ENCODE measurements at regions not wholly inside any gene's neighbourhood (a gene's known extent, or its start where the extent isn't known, plus 50 kb on each side); places are given as distances from the start of the nearest gene placed in this dataset.
"Not testable (repeated sequence)": the region's sequence is repeated elsewhere in the genome, so short reads cannot be mapped to it uniquely, and the experiment has no call there.

DNA sequence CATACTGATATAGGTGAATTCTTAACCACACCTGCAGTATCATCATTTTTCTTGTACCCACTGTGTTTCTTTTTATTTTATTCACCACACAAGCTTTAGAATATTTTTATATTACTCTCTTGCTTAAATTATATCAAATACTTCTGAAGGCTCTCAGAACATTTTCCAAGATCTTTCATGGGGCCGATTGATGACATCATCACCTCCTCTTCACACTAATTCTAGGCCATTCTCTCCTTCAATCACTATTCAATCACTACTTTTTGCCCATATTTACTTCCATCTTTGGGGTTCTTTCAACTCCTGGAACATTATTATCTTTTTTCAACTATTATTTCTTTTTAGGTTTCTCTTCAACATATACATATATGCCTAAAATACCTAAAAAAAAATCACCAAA, 1438.8 kb upstream of the ALCAM start:
- DNase-seq = no peak

DNA sequence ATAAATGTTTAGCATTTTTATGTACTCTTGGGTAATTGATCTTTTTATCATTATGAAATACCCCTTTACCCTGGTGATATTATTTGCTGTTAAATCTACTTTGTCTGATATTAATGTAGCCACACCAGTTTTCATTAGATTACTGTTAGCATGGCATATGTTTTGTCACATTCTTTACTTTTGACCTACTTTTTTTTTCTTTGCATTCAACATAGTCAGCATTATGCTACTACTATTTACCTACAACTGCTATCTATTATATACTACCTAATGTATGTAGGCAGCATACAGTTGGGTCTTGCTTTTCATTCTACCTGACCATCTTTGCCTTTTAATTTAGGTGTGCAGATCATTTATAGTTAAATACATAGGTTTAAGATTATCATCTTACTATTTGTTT, 1429.6 kb upstream of the ALCAM start:
- no peak for DNase-seq

DNA sequence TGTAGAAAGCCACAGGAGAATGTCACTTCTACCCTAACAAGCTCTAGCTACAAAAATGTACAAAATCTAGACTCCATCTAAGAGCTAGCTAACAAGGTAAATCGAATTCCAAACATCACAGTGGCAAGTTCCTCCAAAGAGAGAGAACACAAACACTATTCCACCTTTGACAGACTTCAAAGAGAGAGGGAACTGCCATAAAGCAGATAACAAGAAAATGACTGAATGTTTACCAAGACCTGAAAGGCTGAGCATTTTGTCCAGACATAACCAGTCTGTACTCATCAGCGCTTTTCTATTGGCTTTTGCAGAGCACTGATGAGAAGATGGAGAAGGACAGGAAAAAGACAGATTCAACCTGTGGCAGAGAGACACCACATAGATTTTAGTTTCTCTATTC, 1419.6 kb upstream of the ALCAM start:
- no peak for DNase-seq

- no peak for DNase-seq
Measured at GRCh38 chr3:103949693-103950092, 1417.0 kb upstream of the ALCAM start.

DNA sequence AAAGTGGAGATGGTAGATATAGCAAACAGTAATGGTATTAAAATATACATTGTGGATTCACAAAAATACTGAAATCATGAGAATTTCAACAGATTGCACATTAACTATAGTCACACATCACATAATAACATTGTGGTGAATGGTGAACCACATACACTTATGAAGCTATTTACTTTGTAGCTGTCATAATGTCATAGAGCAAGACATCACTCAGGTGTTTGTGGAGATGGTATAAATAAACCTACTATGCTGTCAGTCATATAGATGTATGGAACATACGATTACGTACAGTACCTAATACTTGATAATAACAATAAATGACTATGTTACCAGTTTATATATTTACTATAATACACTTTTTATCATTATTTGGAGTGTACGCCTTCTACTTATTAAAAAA, 1416.0 kb upstream of the ALCAM start:
- DNase-seq = no peak

DNA sequence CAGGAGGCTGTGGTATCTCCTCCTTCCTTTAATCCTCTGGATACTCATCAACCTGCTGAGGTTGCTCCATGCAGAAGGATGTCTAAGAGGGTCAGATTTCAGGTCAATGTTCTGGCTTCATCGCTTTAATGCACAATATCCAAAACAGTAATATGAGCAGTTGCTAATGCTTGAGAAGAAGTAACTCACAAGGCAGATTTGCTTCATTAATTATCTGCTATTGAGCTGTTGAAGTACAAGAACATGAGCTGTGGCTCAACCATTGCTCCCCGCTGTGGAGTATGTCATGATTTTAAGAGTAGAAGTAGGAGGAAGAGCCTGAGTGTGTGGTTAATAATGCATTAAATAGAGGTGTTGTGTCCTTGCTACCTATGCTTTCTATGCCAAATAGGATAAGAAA, 1412.9 kb upstream of the ALCAM start:
- DNase-seq = no peak

DNA sequence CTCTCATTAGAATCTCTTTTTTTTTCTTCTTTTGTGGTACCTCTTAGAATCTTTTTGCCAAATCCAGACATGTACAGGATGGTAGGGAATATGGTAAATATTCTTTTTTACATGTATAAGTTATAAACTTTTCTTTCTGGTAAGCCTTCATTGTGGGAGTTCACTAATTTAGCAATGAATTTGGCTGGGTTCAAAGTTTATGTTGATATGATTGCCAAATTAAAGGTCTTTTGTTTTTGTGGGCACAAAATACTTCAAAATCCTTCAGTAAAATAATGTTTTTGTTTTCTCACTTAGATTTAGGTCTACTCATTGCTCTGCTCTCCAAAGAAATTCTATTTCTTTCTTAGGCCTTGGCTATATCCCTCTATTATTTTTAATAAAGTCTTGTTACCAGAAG, 1405.9 kb upstream of the ALCAM start:
- no peak for DNase-seq

DNA sequence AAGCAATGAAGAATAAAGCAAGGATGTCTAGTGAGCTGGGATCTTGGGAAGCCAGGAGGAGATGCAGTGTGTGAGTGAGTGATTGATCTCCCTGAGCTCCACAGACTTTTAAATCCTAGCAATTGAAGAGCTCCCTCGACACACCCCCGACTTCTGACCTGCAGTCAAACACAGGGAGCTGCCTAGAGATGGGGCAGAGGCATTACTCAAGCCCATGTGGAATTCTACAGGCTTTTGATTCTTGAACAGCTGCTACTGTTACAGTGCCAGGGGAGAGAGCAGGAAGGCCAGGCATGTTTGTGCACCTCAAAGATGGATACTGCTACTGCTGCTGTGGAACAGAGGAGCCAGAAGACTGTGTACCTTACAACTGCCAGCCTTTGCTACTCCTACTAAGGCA, 1403.1 kb upstream of the ALCAM start:
- DNase-seq = no peak

DNA sequence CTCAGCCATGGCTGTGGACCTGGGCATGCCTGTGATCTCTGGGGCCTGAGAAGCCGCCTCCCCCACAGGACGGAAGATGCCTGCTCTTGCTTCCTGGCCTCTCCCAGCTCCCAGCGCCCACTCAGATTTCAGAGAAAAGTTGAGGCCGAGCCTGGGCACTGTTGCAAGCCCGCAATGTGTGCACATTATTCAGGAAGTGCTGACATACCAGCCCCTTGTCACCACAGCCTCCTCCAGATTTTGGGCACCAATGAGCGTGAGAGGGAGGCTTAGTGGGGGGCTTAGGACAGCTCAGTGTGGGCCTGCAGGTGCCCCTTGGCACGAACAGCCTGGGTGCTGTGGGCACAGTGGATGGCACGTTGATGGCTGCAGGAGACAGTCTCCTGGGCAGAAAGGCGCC, 1400.9 kb upstream of the ALCAM start:
- DNase-seq = no peak

DNA sequence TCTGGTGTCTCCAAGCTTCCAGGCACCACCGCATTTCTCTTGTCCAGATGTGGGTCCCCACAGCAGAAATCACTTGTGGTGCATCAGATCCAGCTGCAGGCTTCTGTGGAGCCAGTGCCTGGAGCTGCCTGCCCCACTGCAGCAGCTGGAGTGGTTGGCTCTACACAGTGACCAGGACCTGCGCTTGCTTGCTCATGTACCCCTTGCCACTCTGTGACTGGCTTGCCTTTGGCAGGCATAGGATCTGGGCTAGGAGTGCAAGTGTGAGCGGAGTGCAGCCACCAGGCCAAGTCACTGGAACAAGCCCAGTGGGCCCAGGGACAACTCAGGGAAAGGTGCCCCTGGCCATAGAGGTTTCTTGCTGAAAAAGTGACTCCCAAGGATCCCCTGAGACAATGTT, 1400.0 kb upstream of the ALCAM start:
- no peak for DNase-seq

GRCh38 chr3:103968131-103968530, 1398.6 kb upstream of the ALCAM start:
- no peak for DNase-seq

GRCh38 chr3:103968751-103969150, 1398.0 kb upstream of the ALCAM start:
- no peak for DNase-seq

DNA sequence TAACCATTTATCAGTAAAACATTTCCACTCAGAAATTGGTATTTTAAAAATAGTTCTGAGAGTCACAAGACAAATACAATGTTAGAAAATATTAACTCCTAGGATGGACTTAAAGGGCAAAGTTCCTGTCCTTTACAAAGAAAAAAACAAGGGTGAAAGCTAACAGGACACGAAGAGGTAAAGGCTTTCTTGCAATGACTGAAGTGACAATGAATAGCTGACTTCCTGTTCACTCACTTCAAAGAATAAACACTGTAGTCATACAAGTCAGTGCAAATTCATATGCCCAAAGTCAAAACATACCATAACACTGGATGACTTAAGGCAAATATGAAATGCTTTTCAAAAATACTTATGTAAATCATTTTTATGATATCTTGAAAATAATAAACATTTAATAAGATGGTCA, 1389.8 kb upstream of the ALCAM start:
- no peak for DNase-seq

- no peak for DNase-seq
Measured at GRCh38 chr3:103977417-103977816, 1389.3 kb upstream of the ALCAM start.

- no peak for DNase-seq
Measured at GRCh38 chr3:103991461-103992115, 1375.1 kb upstream of the ALCAM start.

GRCh38 chr3:103992469-103992868, 1374.2 kb upstream of the ALCAM start:
- no peak for DNase-seq

GRCh38 chr3:104004956-104005355, 1361.8 kb upstream of the ALCAM start:
- DNase-seq = no peak

GRCh38 chr3:104005815-104006214, 1360.9 kb upstream of the ALCAM start:
- no peak for DNase-seq

- DNase-seq = no peak
Measured at GRCh38 chr3:104018541-104018940, 1348.2 kb upstream of the ALCAM start.

DNA sequence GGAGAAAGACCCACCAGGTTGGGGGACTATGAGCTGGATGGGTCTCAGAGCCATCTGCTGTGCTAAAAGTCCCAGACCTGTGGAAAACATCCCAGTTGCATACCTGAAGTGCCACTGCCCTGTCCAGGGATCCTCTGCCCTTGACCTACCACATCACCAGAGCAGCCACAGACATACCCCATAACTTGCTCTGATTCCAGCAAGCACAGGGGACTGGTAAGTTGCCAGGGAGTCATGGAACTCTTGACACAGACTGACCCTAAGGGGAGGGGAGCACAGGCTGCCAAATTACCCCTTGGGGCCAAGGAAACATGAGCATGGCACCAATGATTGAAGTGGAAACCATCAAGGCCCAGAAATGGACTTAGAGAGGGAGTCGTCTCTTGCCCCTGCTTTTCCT, 1335.1 kb upstream of the ALCAM start:
- DNase-seq = no peak

- DNase-seq = no peak
Measured at GRCh38 chr3:104032283-104032682, 1334.4 kb upstream of the ALCAM start.

GRCh38 chr3:104040896-104041295, 1325.8 kb upstream of the ALCAM start:
- no peak for DNase-seq

DNA sequence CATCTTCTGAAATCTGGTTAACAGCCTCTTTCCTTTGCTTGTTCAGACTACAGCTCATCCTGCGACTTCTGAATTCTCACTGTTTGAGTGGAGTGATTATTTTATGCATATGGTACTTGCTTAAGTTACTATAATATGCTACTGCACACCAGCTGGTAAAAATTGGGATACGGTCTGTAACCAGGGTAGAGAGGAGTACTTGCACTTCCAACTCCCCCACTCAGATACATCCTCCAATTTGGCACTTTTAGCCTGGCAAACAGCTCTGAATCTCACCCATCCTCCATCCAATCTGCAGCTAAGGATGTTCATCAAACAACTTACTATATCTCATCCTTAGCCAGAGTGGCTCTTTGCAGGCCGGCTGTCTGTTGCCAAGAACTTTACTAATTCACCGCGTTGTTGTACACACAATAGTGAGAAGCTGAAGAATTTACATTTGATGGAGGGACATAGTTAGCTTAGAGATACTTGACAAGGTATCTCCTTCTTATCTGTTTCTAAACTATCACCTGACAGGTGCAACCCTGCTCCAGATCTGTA, 1323.6 kb upstream of the ALCAM start:
- DNase-seq = not testable (repeated sequence)

- DNase-seq = no peak
Measured at GRCh38 chr3:104044002-104044401, 1322.7 kb upstream of the ALCAM start.

- DNase-seq = no peak
Measured at GRCh38 chr3:104066658-104067057, 1300.1 kb upstream of the ALCAM start.
